ENCODE measurements at regions not wholly inside any gene's neighbourhood (a gene's known extent, or its start where the extent isn't known, plus 50 kb on each side); places are given as distances from the start of the nearest gene placed in this dataset.

DNA sequence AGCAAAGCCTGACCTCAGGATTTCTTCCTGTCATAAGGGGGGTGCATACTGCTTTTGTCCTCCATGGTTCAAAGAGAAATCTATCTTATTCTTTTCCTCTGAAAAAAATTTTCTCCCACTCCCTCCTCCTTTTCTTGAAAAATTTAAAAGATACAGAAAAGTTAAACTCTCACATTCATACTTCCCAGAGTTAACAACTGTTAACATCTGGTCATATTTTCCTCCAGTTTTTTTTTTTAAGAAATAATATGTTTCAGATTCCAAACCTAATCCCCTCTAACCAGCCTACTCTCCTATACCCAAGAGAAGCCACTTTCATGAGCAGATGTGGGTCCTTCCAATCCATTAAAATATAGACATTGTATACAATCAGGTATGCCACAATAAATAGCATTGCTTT lies 378.9 kb upstream of the HNRNPA3 start (continued):
- TF ChIP-seq HNF4A (conservative IDR thresholded peaks at IDR 0.05), result no peak

DNA sequence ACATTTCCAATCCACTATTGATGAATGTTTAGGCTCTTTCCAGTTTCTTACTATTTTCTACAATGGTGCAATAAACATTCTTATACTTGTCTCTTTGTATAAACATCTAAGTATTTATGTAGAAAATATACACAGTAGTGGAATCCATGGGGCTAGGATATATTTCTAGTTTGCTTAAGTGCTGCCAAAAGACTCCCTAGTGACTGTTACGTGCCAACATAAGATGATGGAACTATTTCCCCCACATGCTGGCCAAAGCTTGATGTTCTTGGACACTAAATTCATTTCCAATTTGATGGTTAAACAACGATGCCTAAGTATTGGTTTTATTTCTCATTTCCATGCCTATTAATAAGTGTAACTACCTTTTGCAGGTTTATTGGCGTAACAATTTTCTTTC lies 378.4 kb upstream of the HNRNPA3 start:
- H3K9me3 ChIP-seq (ENCODE audit: control insufficient read depth in 4 of 4, low read length in 3 of 4), result peaks cover 0 to 1% (median 0%) of the 10 kb centered on the region in 4 donors
- TF ChIP-seq, protein P1, sequence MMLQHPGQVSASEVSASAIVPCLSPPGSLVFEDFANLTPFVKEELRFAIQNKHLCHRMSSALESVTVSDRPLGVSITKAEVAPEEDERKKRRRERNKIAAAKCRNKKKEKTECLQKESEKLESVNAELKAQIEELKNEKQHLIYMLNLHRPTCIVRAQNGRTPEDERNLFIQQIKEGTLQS (IDR thresholded peaks at IDR 0.05), result no peak
- no peak for TF ChIP-seq REST (IDR thresholded peaks at IDR 0.05)
- no peak for TF ChIP-seq FOXA2 (IDR thresholded peaks at IDR 0.05)
- no peak for TF ChIP-seq TAF1 (conservative IDR thresholded peaks at IDR 0.05)
- no peak for TF ChIP-seq EGR1 (IDR thresholded peaks at IDR 0.05; ENCODE audit: low read depth in 2 of 2)
- no peak for TF ChIP-seq GABPA (IDR thresholded peaks at IDR 0.05 in 1 of 2, conservative IDR thresholded peaks at IDR 0.05 in 1 of 2)
- no peak for TF ChIP-seq CTCF (IDR thresholded peaks at IDR 0.05; ENCODE audit: low read depth, low read length, missing input control)
- TF ChIP-seq YY1 (IDR thresholded peaks at IDR 0.05), result no peak
- no peak for TF ChIP-seq RAD21 (IDR thresholded peaks at IDR 0.05)
- TF ChIP-seq HNF4A (conservative IDR thresholded peaks at IDR 0.05), result no peak
- TF ChIP-seq RXRA (IDR thresholded peaks at IDR 0.05), result no peak
- no peak overlapping the region for H3K4me3 ChIP-seq (ENCODE audit: low read depth in 1 of 3, low read length in 3 of 3)
- no peak for DNase-seq (ENCODE audit: low spot score)
- no peaks in the 10 kb centered on the region for H3K36me3 ChIP-seq (ENCODE audit: control insufficient read depth in 4 of 4, insufficient read depth in 3 of 4, low read depth in 1 of 4, low read length in 3 of 4)
- 85% methylated on average over 3 of the region's 3 CpGs for WGBS
- H3K27me3 ChIP-seq (ENCODE audit: control insufficient read depth in 4 of 4, insufficient read depth in 4 of 4, low read length in 3 of 4), result peaks cover 0 to 3% (median 0%) of the 10 kb centered on the region in 4 donors
- H3K4me1 ChIP-seq (ENCODE audit: control insufficient read depth in 4 of 4, insufficient read depth in 4 of 4, low read length in 3 of 4), result no peaks in the 10 kb centered on the region
- H3K9ac ChIP-seq (ENCODE audit: low read depth in 1 of 2, low read length in 2 of 2), result no peak overlapping the region
- H3K27ac ChIP-seq (ENCODE audit: low read depth in 1 of 2, low read length in 2 of 2), result no peak overlapping the region

DNA sequence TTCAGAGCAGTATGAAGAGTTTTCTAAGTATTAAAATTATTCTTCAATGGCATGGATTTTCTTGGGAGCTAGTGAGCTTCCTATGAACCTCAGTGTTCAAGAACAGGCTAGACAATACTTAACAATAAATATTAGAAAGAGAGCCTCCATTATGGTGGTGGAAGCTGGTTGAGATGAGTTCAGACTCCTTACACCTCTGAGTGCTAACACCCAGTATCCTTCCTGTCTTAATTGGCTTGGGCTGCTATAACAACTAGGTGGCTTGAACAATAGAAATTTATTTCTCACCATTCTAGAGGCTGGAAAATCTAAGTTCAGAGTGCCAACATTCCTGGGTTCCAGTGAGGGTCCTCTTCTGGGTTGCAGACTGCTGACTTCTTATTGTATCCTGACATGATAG lies 369.4 kb upstream of the HNRNPA3 start:
- no peaks in the 10 kb centered on the region for H3K36me3 ChIP-seq (ENCODE audit: control insufficient read depth in 4 of 4, insufficient read depth in 3 of 4, low read depth in 1 of 4, low read length in 3 of 4)
- H3K27me3 ChIP-seq (ENCODE audit: control insufficient read depth in 4 of 4, insufficient read depth in 4 of 4, low read length in 3 of 4), result no peaks in the 10 kb centered on the region
- H3K4me1 ChIP-seq (ENCODE audit: control insufficient read depth in 4 of 4, insufficient read depth in 4 of 4, low read length in 3 of 4), result no peaks in the 10 kb centered on the region
- H3K9me3 ChIP-seq (ENCODE audit: control insufficient read depth in 4 of 4, low read length in 3 of 4), result no peaks in the 10 kb centered on the region
- H3K9ac ChIP-seq (ENCODE audit: low read depth in 1 of 2, low read length in 2 of 2), result no peak overlapping the region
- H3K27ac ChIP-seq (ENCODE audit: low read depth in 1 of 2, low read length in 2 of 2), result no peak overlapping the region
- no peak overlapping the region for H3K4me3 ChIP-seq (ENCODE audit: low read depth in 1 of 3, low read length in 3 of 3)
- DNase-seq (ENCODE audit: low spot score), result no peak
- no peak for TF ChIP-seq HNF4G (IDR thresholded peaks at IDR 0.05)
- TF ChIP-seq, protein P2, sequence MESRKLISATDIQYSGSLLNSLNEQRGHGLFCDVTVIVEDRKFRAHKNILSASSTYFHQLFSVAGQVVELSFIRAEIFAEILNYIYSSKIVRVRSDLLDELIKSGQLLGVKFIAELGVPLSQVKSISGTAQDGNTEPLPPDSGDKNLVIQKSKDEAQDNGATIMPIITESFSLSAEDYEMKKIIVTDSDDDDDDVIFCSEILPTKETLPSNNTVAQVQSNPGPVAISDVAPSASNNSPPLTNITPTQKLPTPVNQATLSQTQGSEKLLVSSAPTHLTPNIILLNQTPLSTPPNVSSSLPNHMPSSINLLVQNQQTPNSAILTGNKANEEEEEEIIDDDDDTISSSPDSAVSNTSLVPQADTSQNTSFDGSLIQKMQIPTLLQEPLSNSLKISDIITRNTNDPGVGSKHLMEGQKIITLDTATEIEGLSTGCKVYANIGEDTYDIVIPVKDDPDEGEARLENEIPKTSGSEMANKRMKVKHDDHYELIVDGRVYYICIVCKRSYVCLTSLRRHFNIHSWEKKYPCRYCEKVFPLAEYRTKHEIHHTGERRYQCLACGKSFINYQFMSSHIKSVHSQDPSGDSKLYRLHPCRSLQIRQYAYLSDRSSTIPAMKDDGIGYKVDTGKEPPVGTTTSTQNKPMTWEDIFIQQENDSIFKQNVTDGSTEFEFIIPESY (IDR thresholded peaks at IDR 0.05), result no peak
- TF ChIP-seq, protein P3, sequence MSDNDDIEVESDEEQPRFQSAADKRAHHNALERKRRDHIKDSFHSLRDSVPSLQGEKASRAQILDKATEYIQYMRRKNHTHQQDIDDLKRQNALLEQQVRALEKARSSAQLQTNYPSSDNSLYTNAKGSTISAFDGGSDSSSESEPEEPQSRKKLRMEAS (IDR thresholded peaks at IDR 0.05), result no peak
- no peak for TF ChIP-seq FOXA2 (IDR thresholded peaks at IDR 0.05)
- TF ChIP-seq TAF1 (conservative IDR thresholded peaks at IDR 0.05), result no peak
- no peak for TF ChIP-seq EGR1 (IDR thresholded peaks at IDR 0.05; ENCODE audit: low read depth in 2 of 2)
- no peak for TF ChIP-seq CTCF (IDR thresholded peaks at IDR 0.05; ENCODE audit: low read depth, low read length, missing input control)
- TF ChIP-seq HNF4A (conservative IDR thresholded peaks at IDR 0.05), result no peak
- no peak for TF ChIP-seq SP1 (IDR thresholded peaks at IDR 0.05)
- no peak for TF ChIP-seq NR2F2 (IDR thresholded peaks at IDR 0.05)
- no peak for TF ChIP-seq RXRA (IDR thresholded peaks at IDR 0.05)
- TF ChIP-seq GABPA (IDR thresholded peaks at IDR 0.05 in 1 of 2, conservative IDR thresholded peaks at IDR 0.05 in 1 of 2), result no peak
- TF ChIP-seq, protein P1 (IDR thresholded peaks at IDR 0.05), result no peak
- no peak for TF ChIP-seq RAD21 (IDR thresholded peaks at IDR 0.05)
- TF ChIP-seq FOXA1 (IDR thresholded peaks at IDR 0.05), result no peak
